Hematopoietic multipotent progenitor cell treated with erythropoietin and hydrocortisone succinate and interleukin-3 and kit ligand, for 4 days (in vitro differentiated cells): ENCODE measurements at regions not wholly inside any gene's neighbourhood (a gene's known extent, or its start where the extent isn't known, plus 50 kb on each side); places are given as distances from the start of the nearest gene placed in this dataset.

Source experiments
- DNase-seq: peaks from one replicate; pipeline ENCODE4 v3.0.0-alpha.2; 2015

GRCh38 chr6:119626884-119627619 lies 277.5 kb upstream of the MAN1A1 start:
- DNase-seq: peak; percentile 92

GRCh38 chr6:119620846-119621555 lies 271.4 kb upstream of the MAN1A1 start:
- no peak for DNase-seq

DNA sequence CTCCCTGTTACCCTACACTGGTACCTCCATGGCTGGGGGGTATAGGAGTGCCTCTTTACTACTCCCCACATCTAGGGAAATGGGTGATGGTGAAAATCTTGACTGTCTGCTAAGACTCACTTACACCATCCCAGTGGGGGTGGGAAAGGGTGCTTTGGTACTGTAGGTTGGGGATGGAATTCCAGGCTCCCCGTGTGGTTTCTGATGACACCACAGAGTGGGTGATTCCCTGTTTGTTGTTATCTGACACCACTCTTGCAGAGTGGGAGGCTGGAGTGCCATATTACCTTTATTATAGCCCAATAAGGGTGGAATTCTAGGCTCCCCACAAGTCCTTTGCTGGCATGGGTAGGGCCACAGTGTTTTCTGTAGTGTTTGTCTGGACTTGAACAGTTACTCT lies 264.6 kb upstream of the MAN1A1 start:
- no peak for DNase-seq

DNA sequence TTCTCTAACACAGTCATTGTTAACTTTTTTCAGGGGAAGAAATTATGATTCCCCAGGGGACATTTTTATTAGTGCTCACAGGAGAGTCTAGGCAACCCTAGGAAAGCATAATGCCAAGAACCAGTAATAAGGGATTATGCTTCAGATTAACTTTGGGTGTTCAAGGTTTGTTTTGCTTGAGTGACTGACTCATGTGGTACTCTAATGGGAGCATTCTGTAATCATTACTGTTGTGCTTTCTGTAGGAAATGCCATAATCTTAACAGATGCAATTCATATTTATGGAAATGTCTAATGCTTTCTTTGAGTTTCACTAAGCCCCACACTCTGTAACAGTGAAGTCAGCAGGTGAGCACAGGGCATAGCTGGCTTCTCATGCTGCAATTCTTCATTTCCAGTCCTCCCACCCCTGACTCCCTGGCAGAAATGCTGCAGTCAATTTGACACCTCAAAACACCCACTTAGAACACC lies 263.4 kb upstream of the MAN1A1 start:
- no peak for DNase-seq

- no peak for DNase-seq
These were observed 262.8 kb upstream of the MAN1A1 start for GRCh38 chr6:119612176-119612891.

GRCh38 chr6:119610754-119611153 lies 261.2 kb upstream of the MAN1A1 start:
- DNase-seq: no peak

GRCh38 chr6:119610265-119610664 lies 260.7 kb upstream of the MAN1A1 start:
- DNase-seq: no peak

- DNase-seq: no peak
These were observed 260.3 kb upstream of the MAN1A1 start for GRCh38 chr6:119609865-119610264.

GRCh38 chr6:119608994-119609393 lies 259.4 kb upstream of the MAN1A1 start:
- DNase-seq: no peak

GRCh38 chr6:119604124-119604523 lies 254.6 kb upstream of the MAN1A1 start:
- no peak for DNase-seq

- no peak for DNase-seq
These were observed 253.9 kb upstream of the MAN1A1 start for GRCh38 chr6:119603501-119603900.

DNA sequence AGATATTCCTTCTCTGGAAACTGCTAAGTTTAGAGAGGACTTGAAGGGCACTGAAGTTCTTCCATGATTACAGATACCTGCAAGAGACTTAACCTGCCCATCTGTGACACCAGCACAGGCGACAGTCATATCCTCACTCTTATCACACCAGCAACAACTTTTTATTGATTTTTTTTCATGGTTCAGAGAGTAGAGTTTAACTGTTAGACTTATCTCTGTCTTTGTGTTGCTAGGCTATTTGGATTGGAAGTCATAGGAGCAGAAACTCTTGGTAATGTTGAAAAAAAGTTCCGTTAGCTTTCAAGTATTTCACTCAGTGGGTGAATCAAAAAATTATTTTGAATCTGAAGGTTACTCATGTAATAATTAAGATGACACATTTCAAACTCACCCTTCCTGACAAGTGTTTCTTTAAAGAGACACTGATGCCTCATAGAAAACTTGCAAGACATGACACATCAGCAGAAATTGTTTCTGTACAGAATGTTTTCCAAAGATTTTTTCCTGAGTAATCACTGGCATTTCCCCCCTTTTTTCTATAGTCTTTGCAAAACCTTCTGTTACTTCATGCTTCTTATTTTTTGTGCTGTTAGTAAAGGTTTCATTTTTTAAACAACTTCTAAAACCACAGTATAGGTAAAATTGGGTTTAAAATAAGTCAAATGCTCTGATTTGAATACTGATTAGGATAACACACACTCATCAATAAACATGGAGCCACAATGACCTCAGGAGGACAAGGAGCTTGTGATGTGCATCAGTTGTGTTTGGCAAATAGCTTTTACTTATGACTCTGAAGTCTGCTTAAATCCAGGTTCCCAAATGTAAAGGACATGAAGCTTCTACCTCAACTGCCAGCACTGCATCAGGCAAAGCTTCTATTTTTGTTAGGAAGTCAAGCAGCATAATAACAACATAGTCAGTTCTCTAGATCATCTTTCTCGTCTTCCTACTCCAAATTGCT lies 252.9 kb upstream of the MAN1A1 start:
- DNase-seq: no peak

GRCh38 chr6:119598883-119599282 lies 249.3 kb upstream of the MAN1A1 start:
- no peak for DNase-seq

GRCh38 chr6:119594907-119595306 lies 245.3 kb upstream of the MAN1A1 start:
- DNase-seq: peak; percentile 4

- DNase-seq: no peak
These were observed 241.7 kb upstream of the MAN1A1 start for GRCh38 chr6:119591235-119591634.

- no peak for DNase-seq
These were observed 240.5 kb upstream of the MAN1A1 start for GRCh38 chr6:119590066-119590465.

DNA sequence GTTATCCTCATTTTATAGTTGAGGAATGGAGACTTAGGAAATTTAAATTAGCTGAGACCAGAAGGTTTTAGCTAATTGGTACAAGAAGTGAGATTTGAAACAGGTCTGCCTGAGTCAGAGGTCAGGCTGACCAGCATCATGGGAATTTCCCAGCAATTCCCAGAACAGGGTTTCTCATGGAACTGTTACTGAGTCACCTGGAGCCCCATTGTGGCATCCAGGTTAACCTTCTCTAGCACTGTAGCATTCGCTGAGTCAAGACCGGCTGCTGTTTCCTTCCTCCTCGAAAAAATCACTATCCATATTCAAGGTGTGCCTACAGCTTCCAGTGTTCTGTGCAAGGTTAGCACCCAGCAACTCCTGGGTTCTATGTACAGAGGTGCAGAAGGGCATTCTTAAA lies 238.0 kb upstream of the MAN1A1 start:
- DNase-seq: no peak

DNA sequence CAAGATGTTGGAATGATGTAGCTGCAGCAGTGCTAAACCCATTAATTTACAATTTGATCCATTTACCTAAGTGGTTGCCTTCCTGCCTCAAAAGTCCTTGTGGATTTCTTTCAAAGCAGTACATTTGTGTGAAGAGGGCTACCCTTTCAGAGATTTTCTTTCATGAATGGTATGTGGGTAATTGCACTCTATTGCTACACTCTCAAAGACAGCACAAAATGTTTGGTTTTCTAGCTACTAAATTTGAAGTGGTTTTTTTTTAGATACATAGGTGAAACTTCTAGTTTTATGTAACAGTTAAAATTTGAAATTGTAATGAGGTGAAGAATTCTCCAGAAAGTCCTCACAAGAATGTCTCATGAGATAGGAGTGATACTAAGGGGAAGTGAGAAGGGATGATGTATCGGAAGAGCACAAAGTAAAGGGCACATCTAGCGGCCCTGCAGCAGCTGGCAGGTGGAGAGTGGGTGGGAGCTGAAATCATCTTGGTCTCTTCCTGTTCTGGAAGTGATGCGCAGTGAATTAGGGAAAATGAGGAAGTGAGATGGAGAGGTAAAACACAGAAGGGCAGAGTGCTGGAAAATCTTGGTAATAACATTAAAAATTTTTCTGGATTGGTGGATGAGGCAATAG lies 236.8 kb upstream of the MAN1A1 start:
- no peak for DNase-seq

DNA sequence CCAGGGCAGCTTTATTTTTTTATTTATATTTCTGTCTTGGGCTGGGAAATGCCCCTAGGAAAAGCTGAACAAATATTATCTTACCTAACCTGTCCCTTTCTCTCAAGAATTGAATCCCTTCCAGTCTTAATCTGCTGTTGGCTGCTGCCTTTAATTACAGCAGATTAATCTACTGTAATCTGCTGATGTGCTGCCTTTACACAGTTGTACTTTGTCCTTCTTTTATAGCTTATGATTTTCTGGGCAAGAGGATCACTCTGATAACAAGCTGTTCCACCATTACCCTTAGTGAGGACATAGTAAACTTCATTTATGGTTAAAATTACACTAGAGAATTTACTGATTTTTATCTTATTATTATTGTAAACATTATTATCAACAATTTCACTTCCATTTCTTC lies 234.5 kb upstream of the MAN1A1 start:
- DNase-seq: no peak

DNA sequence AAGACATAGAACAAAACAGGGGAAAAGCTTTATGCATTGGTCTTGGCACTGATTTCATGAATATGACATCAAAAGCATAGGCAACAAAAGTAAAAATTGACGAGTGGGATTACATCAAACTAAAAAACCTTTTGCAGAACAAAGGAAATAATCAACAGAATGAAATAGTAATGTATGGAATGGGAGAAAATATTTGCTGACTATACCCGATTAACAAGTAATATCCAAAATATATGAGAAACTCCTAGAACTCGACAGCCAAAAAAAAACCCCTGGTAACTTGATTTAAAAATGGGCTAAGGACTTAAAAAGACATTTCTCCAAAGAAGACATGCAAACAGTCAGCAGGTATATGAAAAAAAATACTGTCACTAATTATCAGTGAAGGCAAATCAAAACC lies 231.7 kb upstream of the MAN1A1 start:
- no peak for DNase-seq

- DNase-seq: no peak
These were observed 226.2 kb upstream of the MAN1A1 start for GRCh38 chr6:119575721-119576120.

DNA sequence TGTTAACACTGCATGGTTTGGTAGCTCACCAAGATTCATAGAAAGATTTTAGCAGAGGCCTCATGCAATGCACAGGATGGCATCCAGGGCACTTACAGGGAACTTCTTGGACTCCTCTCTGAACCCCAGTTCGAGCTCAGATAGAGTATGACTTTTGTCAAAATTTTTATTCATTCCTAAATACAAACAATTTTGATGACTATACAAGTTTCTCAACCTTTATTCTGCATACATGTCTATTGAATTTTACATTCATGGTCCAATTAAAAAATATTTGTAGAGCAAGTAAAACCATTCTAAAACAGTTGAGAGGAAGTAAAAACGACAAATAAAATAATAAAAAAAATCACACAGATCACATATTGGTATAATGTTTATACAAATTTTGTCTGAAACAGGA lies 219.0 kb upstream of the MAN1A1 start:
- DNase-seq: no peak
